HG03159 (cell line): ENCODE measurements at regions not wholly inside any gene's neighbourhood (a gene's known extent, or its start where the extent isn't known, plus 50 kb on each side); places are given as distances from the start of the nearest gene placed in this dataset.

Experiments used
- ATAC-seq: cut with Tn5 transposase; IDR thresholded peaks from one replicate; pipeline ENCODE4 v1.9.1; 2021; ENCODE audit warnings: mild to moderate bottlenecking, moderate library complexity; ENCODE audit not compliant: unreplicated experiment

GRCh38 chr10:43963379-43963778 lies 314.7 kb upstream of the ZNF32 start:
- ATAC-seq, result no peak

GRCh38 chr10:43962346-43963191 lies 313.9 kb upstream of the ZNF32 start:
- no peak for ATAC-seq

DNA sequence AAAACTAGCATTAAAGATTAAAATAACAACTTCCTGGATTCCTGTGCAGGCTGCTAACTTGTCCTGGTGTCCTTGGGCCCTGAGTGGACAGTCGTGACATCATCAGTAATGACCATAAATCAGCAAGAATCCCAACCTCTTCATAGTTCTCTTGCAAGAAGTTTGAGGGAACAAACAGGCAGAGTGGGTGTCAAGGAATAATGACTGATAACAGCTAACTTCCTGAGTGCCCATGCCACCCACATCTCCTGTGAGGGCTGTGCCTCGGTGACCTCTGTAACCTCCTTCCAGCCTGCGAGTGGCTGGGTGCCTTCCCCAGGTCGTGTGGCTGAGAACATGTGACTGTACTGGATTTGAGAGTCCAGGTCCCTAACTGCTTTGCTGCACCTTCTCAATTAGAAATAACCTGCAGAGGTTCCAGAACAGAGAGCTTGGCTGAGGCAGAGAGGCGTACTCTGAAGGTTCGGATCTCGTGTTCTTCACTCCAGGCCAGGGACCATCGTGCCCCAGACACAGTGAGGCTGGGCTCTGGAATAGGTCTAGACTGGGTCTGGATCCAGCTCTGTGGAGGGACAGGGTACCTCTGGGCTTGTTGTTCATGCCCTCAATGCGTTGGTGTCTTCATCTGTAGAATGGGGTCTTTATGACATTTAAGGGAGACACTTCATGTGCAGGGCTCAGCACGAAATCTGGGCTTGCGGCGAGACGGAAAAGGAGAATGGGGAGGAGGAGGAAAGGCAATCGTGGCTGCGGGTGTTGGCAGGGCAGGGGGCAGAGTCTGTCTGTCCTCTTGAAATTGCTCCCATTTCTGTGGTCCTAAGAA lies 313.1 kb upstream of the ZNF32 start:
- ATAC-seq, result no peak

DNA sequence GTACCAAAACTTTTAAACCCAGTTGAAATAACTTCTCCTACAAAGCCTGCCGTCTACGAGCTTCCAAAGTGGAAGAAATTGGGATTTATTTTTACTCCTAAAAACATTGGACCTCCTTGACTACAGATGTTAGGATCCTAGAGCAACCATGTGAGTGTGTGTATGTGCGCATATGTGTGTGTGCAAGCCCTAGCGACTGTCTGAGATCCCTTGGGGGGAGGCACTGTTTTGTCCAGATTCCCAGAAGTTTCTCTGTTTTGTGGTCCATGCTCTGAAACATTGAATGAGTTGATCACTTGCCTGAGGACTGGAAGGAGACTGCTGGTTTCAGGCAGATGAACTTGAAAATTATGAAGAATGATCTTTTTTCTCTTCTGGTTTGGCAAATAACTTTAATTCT lies 312.3 kb upstream of the ZNF32 start:
- no peak for ATAC-seq

DNA sequence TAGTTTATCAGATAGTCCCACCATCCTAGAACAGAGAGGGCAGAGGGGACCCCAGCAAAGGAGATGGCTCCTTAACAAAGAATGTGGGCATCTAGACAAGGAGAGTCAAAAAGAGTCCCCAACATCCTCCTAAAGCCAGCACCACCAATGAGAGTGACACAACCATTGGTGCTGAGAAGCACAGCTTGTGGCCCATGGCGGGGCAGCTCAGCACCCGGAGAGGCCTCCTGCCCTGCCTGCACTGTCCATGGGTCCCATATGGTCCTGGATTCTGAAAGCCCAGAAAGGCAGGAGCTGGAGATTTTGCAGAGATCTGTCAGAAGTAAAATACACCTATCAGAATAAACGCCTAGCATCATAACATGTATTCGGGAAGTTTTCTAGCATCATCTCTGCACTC lies 311.8 kb upstream of the ZNF32 start:
- ATAC-seq, result no peak

GRCh38 chr10:43960135-43960415 lies 311.4 kb upstream of the ZNF32 start:
- ATAC-seq, result no peak

GRCh38 chr10:43959364-43960134 lies 310.9 kb upstream of the ZNF32 start:
- no peak for ATAC-seq

DNA sequence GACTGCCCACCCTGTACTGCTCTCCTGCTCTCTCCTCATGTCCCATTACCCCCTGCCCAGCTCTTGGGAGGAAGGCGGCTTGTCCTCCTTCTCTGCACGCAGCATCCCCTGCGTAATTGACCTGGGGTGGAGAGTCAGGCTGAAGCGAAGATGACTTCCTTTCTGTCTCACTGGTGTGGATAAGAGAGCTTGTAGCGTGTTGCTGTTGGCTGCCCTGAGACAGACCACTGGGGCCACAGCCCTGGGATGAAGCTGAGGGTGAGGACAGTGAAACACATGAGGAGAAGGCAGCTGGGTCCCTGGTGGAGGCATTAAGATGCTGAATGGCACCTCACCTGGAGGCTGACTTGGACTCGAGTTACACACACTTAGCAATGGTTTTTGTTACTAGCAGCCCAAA lies 310.3 kb upstream of the ZNF32 start:
- no peak for ATAC-seq

DNA sequence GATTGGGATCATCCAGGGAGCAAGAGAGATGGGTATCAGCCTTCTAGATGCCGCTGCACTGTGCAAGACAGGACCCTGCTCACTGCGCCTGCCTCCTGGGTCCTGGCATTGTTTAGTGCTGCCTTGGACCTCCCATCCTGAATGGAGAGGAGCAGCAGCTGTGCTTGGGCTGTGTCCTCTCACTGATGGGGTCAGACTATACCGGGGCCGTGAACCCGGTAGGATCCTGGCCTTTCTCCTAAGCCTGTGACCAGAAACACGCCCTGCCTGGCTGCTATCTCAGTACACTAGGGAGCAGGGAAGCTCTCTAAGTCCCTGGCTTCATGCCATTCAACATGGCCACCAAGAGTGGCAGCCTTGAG lies 309.4 kb upstream of the ZNF32 start:
- no peak for ATAC-seq

- no peak for ATAC-seq
Observed at GRCh38 chr10:43957267-43958070, 308.8 kb upstream of the ZNF32 start.

- no peak for ATAC-seq
Observed at GRCh38 chr10:43955978-43956377, 307.3 kb upstream of the ZNF32 start.

GRCh38 chr10:43955002-43955596 lies 306.4 kb upstream of the ZNF32 start:
- ATAC-seq, result no peak

DNA sequence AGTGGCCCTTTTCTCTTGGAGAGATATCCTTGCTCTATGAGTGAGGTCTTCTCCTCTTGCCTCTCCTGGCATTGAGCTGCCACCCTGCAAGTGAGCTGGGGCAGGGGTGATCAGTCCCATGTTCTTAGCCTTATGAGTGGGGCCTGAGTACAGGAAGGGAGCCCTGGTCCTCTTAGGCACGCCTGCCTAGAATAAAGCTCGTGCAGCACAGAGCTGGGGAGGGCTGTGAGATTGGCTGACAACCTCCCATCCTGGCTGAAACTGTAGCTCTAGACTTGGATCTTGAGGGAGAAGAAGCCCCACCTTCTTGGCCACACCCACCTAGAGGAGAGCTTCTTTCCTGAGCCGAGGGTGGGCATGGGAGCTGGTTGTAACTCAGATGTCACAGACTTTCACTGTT lies 305.0 kb upstream of the ZNF32 start:
- ATAC-seq, result no peak

DNA sequence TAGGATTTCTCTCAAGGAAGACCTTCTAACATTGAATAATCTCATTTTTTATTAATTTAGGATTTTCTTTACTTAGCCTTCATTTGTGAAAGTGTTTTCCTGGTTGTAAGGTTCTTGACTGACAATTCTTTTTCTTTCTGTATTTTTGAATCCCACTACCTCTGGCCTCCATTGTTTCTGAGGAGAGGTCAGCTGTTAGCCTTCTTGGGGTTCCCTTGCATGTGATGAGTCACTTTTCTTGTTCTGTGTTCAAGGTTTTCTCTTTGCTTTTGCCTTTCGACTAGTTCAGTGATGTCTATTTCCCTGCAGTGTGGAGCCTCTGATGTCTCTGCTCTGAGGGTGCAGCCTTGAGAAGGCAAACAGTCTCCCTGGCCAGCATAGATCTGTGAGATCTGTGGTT lies 304.1 kb upstream of the ZNF32 start:
- no peak for ATAC-seq

- ATAC-seq, result no peak
Observed at GRCh38 chr10:43949351-43949750, 300.7 kb upstream of the ZNF32 start.

DNA sequence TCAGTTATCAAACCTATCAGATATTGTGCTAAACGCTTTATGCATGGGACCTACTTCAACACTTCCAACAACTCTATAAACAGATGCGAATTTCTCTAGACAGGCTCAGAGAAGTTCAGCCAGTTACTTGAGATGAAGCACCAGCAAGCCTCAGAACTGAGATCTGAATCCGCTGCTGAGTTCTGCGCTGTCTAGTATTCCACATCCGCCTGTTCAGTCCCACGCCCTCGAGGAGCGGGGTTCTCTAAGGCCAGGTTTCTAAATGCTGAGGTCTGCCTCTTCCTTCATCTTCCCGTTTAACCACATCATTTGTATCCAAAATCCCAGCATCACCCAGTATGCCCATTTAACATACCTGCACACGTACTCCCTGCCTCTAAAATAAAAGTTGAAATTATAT lies 297.8 kb upstream of the ZNF32 start:
- no peak for ATAC-seq

DNA sequence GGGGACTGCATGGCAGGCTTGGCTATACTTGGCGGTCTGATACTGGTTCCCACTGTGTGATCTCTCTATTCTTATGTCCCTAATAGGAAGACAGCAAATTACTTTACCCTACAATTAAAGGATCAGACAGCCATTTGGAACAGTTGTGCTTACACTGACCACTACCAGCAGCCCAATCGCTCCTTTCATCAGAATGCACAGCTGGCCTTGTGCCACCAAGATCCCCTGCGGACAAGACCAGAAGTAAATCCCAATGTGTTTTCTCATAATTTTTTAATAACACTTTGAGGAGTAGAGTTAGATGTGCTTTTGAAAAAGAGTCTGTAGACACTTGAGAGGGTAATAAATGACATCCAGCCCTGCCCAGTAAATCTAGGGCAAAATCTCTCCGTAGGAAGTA lies 297.2 kb upstream of the ZNF32 start:
- ATAC-seq, result no peak

DNA sequence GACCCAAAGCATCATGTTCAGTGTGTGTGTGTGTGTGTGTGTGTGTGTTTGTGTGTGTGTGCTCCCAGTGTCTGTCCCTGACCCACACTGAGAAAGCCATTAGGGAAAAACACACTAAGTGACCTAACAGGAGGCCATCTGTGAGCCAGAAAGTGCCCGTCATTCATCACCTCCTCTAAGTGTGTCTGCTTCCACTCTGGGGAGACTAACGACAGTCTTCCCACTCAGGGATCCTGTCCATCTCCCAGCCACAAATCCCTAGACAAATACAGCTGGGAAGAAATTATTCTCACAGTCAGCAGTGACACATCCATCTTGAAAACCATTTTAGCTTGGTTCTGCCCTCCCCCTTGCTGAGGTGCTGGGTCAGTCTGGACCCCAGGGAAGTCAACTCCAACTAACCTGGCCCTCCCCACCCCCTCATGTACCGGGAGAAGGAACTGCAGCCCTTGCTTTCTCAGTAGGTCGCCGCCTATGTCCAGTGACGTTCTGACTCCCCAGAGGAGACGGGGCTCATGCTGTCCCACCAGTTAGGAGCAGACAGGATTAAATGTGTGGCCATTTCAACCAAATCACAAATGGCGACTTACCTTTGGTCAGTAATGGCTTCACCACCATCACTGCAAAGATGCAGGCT lies 296.5 kb upstream of the ZNF32 start:
- ATAC-seq, result no peak

GRCh38 chr10:43944381-43945093 lies 295.9 kb upstream of the ZNF32 start:
- ATAC-seq, result no peak
